ENCODE measurements at regions not wholly inside any gene's neighbourhood (a gene's known extent, or its start where the extent isn't known, plus 50 kb on each side); places are given as distances from the start of the nearest gene placed in this dataset.
"Not testable (repeated sequence)": the region's sequence is repeated elsewhere in the genome, so short reads cannot be mapped to it uniquely, and the experiment has no call there.

DNA sequence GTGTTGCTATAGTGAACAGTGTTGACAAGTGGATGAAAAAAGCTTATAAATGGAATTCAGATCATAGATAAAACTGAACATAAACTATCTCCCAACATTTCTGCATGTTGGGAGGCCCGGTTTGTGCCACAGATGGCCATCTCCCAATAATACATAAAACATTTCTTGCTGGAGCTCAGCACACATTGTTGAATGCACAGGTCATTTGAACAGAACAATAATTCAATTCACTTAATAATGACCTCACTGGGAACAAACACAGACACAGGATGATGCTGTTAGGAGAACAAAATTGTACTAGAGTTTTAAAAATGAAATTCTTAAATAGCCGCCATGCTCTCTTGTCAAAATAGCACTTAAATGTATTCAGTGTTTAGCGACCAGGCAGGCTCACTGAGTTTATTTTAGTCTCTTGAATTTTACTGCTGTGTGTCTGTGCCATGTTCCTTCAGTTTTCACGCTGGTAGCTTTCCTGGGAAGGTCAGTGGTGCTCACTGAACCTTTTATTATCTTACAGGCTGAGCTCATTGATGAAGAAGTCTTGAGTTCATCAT lies 85.0 kb upstream of the SSBP2 start:
- Histone ChIP-seq H3K4me1 (ENCODE audit: insufficient read depth, low read length) (peaks cover 34% of the 10 kb centered on the region), H3K27me3 (ENCODE audit: insufficient read depth, low read length) (no peaks in the 10 kb centered on the region), H3K36me3 (ENCODE audit: insufficient read depth, low read length) (no peaks in the 10 kb centered on the region), H3K9me3 (ENCODE audit: low read length) (no peaks in the 10 kb centered on the region), H3K4me3 (ENCODE audit: low read length) (no peak overlapping the region), H2AFZ (ENCODE audit: low read depth, low read length) (no peak overlapping the region)

DNA sequence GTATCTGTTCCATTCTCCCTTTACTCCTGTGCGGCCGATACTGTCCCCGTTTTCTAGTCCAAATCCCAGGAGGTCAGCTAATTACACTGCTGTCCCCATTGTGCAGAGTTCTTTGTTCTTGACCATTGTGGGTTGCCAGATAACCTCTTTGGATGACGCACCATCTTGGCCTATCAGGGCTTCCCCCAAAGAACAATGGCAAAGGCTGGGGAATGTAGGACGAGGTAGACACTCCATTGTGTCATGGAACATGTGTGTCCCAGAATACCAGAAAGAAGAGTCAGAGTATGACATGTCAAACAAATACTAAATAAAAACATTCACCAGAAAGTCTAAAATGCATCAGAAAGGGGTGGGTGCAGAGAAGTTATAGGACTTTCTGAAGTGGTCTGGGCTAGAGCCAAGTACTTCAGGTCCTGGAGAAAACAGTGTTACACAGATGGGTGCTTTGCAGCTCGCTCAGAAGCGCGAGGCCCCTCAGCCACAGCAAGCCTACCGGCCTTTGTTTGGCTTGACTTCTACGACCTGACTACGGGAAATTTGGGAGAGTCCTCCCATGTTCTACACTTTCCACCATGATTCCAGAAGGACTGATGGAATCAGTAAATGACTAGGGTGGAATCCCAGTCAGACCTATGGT lies 83.2 kb upstream of the SSBP2 start:
- Histone ChIP-seq H3K4me1 (ENCODE audit: insufficient read depth, low read length) (peaks cover 33% of the 10 kb centered on the region), H2AFZ (ENCODE audit: low read depth, low read length) (no peak overlapping the region), H3K27me3 (ENCODE audit: insufficient read depth, low read length) (no peaks in the 10 kb centered on the region), H3K9me3 (ENCODE audit: low read length) (no peaks in the 10 kb centered on the region), H3K4me3 (ENCODE audit: low read length) (no peak overlapping the region), H3K36me3 (ENCODE audit: insufficient read depth, low read length) (no peaks in the 10 kb centered on the region)

DNA sequence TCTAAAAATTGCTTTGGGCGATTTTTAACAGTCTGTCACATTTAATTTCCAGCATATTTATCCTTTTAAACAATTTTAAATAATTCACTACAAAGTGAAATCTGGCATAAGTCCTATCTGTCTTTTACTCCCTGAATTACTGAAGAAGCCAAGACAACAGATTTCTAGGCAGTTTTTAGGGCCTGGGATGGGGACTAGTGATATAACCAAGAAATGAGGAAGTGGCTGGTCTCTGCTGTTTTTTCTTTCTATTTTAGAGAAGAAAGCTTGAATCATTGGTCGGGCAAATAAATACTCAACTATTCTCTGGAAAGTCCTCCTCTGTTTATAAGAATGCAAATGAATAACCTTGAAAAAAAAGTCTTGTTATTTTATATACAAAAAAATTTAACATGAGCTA lies 79.7 kb upstream of the SSBP2 start:
- H3K9me3 ChIP-seq (ENCODE audit: low read length), result no peaks in the 10 kb centered on the region
- peaks cover 11% of the 10 kb centered on the region for H3K4me1 ChIP-seq (ENCODE audit: insufficient read depth, low read length)
- H2AFZ ChIP-seq (ENCODE audit: low read depth, low read length), result no peak overlapping the region
- no peaks in the 10 kb centered on the region for H3K27me3 ChIP-seq (ENCODE audit: insufficient read depth, low read length)
- H3K4me3 ChIP-seq (ENCODE audit: low read length), result no peak overlapping the region
- no peaks in the 10 kb centered on the region for H3K36me3 ChIP-seq (ENCODE audit: insufficient read depth, low read length)

DNA sequence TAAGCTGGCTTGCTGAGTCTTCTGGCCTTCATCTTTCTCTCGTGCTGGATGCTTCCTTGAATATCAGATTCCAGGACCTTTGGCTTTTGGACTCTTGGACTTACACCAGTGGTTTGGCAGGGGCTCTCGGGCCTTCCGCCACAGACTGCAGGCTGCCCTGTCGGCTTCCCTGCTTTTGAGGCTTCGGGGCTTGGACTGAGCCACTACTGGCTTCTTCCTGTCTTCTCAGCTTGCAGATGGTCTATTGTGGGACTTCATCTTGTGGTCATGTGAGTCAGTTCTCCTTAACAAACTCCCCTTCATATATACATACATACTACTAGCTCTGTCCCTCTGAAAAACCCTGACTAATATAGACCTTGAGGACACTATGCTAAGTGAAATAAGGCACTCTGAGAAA lies 78.3 kb upstream of the SSBP2 start:
- no peaks in the 10 kb centered on the region for H3K27me3 ChIP-seq (ENCODE audit: insufficient read depth, low read length)
- no peak overlapping the region for H3K4me3 ChIP-seq (ENCODE audit: low read length)
- no peaks in the 10 kb centered on the region for H3K36me3 ChIP-seq (ENCODE audit: insufficient read depth, low read length)
- H3K9me3 ChIP-seq (ENCODE audit: low read length), result no peaks in the 10 kb centered on the region
- H3K4me1 ChIP-seq (ENCODE audit: insufficient read depth, low read length), result peaks cover 5% of the 10 kb centered on the region
- no peak overlapping the region for H2AFZ ChIP-seq (ENCODE audit: low read depth, low read length)

DNA sequence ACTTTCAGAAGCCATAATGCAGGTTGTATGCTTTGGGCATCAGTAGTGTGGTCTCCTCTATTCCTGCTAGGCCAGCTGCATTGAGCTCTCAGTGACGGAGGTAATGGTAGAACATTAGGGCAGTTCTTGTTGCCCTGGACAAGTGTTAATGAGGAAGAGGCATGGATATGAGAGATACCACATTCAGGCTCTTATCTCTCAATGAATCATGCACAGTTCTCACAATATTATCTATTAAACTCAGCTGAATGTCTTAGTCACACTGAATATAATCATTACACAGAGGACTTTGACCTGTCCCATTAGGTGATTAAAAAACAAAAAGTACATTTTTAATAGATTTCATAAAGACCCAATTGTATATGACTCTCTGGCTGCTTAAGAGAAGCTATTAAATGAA lies 76.6 kb upstream of the SSBP2 start:
- no peaks in the 10 kb centered on the region for H3K4me1 ChIP-seq (ENCODE audit: insufficient read depth, low read length)
- H3K4me3 ChIP-seq (ENCODE audit: low read length), result no peak overlapping the region
- no peaks in the 10 kb centered on the region for H3K9me3 ChIP-seq (ENCODE audit: low read length)
- H3K27me3 ChIP-seq (ENCODE audit: insufficient read depth, low read length), result no peaks in the 10 kb centered on the region
- H2AFZ ChIP-seq (ENCODE audit: low read depth, low read length), result no peak overlapping the region
- no peaks in the 10 kb centered on the region for H3K36me3 ChIP-seq (ENCODE audit: insufficient read depth, low read length)

DNA sequence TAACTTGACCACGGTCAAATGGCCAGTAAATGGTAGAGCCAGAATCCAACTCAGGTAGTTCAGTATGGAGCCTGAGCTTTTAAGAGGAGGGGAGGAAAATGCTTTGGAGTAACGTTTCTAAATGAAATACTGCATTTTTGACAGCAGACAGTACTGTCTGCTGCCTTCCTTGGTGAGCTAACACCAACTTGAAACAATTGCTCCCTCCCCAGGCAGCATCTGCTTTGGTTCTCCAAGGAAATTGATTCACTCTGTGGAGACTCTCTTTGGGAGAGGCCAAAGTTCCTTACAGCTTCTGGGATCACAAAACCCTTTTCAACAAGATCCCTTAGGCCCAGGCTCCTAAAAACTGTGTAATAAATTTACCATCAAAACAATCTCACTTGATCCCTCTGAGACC lies 75.2 kb upstream of the SSBP2 start:
- Histone ChIP-seq H3K4me1 (ENCODE audit: insufficient read depth, low read length) (no peaks in the 10 kb centered on the region), H3K4me3 (ENCODE audit: low read length) (no peak overlapping the region), H3K27me3 (ENCODE audit: insufficient read depth, low read length) (no peaks in the 10 kb centered on the region), H3K9me3 (ENCODE audit: low read length) (no peaks in the 10 kb centered on the region), H3K36me3 (ENCODE audit: insufficient read depth, low read length) (no peaks in the 10 kb centered on the region), H2AFZ (ENCODE audit: low read depth, low read length) (no peak overlapping the region)

DNA sequence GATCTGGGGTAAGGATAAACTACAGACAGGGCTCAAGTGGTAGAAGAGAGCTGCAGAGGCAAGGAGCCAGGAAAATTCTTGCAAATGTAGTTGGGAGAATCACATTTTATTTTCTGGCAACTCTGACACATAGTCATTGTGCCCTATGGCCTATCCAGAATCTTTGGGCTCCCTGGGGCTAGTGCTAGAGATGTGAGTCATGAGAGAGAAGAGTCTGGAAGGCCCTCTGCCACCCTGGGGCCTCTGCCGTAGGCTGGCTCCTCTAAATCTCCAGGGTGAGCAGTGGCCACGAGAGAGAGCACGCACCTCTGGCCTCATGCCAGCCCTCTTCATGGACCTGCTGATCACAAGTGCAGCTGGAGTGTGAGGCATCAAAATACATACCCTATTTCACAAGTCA lies 74.3 kb upstream of the SSBP2 start:
- no peaks in the 10 kb centered on the region for H3K27me3 ChIP-seq (ENCODE audit: insufficient read depth, low read length)
- H3K4me3 ChIP-seq (ENCODE audit: low read length), result no peak overlapping the region
- H3K9me3 ChIP-seq (ENCODE audit: low read length), result no peaks in the 10 kb centered on the region
- no peaks in the 10 kb centered on the region for H3K4me1 ChIP-seq (ENCODE audit: insufficient read depth, low read length)
- H2AFZ ChIP-seq (ENCODE audit: low read depth, low read length), result no peak overlapping the region
- H3K36me3 ChIP-seq (ENCODE audit: insufficient read depth, low read length), result no peaks in the 10 kb centered on the region

DNA sequence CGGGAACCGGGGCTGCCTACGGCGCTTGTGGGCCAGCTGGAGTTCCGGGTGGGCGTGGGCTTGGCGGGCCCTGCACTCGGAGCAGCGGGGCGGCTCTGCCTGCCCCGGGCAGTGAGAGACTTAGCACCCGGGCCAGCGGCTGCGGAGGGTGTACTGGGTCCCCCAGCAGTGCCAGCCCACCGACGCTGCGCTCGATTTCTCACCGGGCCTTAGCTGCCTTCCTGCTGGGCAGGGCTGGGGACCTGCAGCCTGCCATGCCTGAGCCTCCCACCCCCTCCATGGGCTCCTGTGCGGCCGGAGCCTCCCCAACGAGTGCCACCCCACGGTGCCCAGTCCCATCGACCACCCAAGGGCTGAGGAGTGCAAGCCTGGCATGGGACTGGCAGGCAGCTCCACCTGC lies 72.8 kb upstream of the SSBP2 start:
- not testable (repeated sequence) for H3K9me3 ChIP-seq (ENCODE audit: low read length); H3K36me3 ChIP-seq (ENCODE audit: insufficient read depth, low read length); H3K4me3 ChIP-seq (ENCODE audit: low read length); H3K27me3 ChIP-seq (ENCODE audit: insufficient read depth, low read length); H3K4me1 ChIP-seq (ENCODE audit: insufficient read depth, low read length); H2AFZ ChIP-seq (ENCODE audit: low read depth, low read length)

DNA sequence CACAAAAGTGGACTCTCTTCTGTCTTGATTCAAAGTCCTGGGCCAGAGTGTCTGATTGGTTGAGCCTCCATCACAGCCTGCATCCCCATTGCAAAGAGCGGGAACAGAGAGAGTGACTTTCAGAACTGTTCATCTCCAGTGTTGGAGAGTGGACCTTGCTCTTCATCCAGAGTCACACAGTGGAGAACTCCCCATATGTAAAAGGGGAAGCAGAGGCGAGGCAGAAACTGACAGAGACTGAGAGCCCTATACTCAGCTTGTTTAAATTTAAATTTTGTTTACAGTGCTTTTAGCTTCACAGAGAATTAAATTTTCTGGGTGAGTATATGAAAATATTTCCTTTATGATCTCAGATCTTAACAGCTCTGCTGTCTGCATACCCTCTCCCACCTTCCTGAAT lies 70.0 kb upstream of the SSBP2 start:
- Histone ChIP-seq H2AFZ (ENCODE audit: low read depth, low read length) (no peak overlapping the region), H3K9me3 (ENCODE audit: low read length) (no peaks in the 10 kb centered on the region), H3K36me3 (ENCODE audit: insufficient read depth, low read length) (no peaks in the 10 kb centered on the region), H3K4me3 (ENCODE audit: low read length) (no peak overlapping the region), H3K27me3 (ENCODE audit: insufficient read depth, low read length) (no peaks in the 10 kb centered on the region), H3K4me1 (ENCODE audit: insufficient read depth, low read length) (no peaks in the 10 kb centered on the region)

DNA sequence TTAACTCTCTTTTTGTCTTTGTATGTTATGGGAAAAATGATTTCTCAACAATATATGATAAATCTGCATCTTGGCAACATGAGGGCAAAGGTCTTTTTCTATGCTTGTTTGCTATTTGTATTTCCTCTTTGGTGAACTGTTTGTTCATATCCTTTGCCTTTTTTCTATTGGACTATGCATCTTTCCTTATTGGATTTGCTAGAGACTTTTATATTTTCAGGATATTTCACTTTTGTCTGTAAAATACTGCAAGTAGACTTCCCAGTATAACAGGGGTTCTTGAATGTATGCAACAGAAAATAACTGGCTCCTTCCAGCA lies 69.4 kb upstream of the SSBP2 start:
- Histone ChIP-seq H3K9me3 (ENCODE audit: low read length) (no peaks in the 10 kb centered on the region), H3K4me3 (ENCODE audit: low read length) (no peak overlapping the region), H3K4me1 (ENCODE audit: insufficient read depth, low read length) (no peaks in the 10 kb centered on the region), H3K27me3 (ENCODE audit: insufficient read depth, low read length) (no peaks in the 10 kb centered on the region), H2AFZ (ENCODE audit: low read depth, low read length) (no peak overlapping the region), H3K36me3 (ENCODE audit: insufficient read depth, low read length) (no peaks in the 10 kb centered on the region)

DNA sequence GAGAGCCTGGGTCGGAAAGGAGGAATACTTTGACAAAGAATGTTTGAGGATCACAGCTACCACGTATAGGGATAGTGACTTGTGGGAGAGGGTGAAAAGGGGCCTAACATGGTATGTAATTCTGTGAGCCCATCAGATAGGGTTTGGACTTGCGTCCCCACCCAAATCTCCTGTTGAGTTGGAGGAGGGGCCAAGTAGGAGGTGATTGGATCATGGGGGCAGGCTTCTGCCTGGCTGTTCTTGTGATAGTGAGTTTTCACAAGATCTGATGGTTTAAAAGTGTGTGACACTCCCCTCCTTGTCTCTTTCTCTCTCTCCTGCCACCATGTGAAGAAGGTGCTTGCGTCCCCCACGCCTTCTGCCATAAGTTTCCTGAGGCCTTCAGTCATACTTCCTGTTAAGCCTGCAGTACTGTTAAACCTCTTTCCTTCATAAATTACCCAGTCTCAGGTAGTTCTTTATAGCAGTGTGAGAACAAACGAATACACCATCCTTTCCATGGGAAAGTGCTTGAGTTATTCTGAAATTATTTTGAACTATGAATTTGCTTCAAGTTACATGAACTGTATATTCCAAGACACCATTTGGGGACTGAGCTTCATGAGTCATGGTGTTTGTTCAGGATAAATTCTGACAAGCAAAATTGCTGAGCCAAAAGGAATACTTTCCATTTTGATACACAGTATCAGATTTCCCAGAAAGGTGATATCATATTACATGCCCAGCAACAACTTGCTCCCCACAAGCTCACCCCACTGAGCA lies 68.8 kb upstream of the SSBP2 start:
- H3K36me3 ChIP-seq (ENCODE audit: insufficient read depth, low read length), result no peaks in the 10 kb centered on the region
- H2AFZ ChIP-seq (ENCODE audit: low read depth, low read length), result no peak overlapping the region
- no peak overlapping the region for H3K4me3 ChIP-seq (ENCODE audit: low read length)
- no peaks in the 10 kb centered on the region for H3K27me3 ChIP-seq (ENCODE audit: insufficient read depth, low read length)
- no peaks in the 10 kb centered on the region for H3K4me1 ChIP-seq (ENCODE audit: insufficient read depth, low read length)
- H3K9me3 ChIP-seq (ENCODE audit: low read length), result no peaks in the 10 kb centered on the region

DNA sequence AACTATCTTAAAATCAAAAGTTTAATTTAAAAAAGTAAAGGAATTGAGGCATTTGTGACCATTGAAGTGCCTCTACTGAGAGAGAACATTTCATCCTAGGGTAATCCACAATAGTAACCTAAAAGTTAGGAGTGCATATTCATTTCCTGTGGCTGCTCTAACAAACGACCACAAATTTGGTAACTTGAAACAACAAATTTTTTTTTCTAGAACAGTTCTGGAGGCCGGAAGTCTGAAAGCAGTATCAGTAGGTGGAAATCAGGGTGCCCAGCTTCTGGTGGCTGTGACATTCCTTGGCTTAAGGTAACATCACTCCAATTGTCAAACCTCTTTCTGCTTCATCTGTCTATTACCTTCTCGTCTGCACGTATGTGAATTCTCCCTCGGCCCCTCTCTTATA lies 67.1 kb upstream of the SSBP2 start:
- Histone ChIP-seq H3K36me3 (ENCODE audit: insufficient read depth, low read length) (no peaks in the 10 kb centered on the region), H3K4me3 (ENCODE audit: low read length) (no peak overlapping the region), H3K9me3 (ENCODE audit: low read length) (no peaks in the 10 kb centered on the region), H2AFZ (ENCODE audit: low read depth, low read length) (no peak overlapping the region), H3K27me3 (ENCODE audit: insufficient read depth, low read length) (no peaks in the 10 kb centered on the region), H3K4me1 (ENCODE audit: insufficient read depth, low read length) (no peaks in the 10 kb centered on the region)

DNA sequence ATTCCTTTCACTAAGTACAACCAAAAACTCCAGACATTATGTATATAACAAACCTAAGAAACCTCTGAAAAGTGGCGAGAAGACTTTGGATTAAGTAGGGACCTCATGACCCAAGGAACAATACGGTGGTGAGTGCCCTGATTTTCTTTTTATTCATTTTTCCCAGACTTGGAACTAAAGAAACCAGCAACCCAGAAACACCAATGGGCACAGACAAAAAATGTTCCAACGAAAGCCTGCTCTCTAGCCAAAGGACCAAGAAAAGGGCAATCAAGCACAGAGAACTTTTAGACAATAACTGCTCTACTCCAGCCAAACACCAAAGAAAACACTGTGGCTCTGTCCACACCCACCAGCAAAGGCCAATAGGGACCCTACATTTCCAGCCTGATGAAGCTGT lies 66.2 kb upstream of the SSBP2 start:
- Histone ChIP-seq H3K4me3 (ENCODE audit: low read length) (no peak overlapping the region), H2AFZ (ENCODE audit: low read depth, low read length) (no peak overlapping the region), H3K9me3 (ENCODE audit: low read length) (no peaks in the 10 kb centered on the region), H3K27me3 (ENCODE audit: insufficient read depth, low read length) (no peaks in the 10 kb centered on the region), H3K36me3 (ENCODE audit: insufficient read depth, low read length) (no peaks in the 10 kb centered on the region), H3K4me1 (ENCODE audit: insufficient read depth, low read length) (no peaks in the 10 kb centered on the region)

DNA sequence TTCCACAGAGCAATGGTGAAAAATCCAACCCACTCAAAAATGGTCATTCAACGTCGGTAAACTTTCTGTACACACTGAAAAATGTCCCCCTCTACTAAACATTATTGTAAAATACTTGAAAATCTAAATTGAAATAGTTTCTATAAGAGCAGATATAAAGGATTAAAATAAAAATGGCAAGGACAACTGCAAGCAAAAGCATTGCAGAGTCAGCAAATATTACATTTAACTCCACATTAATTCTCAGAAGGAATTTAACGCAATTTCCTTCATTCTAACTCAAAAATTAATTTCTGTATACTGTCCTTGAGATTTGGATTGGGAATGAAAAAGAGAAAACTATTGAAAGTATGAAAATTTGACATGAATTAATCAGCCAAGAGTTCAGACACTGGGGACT lies 64.4 kb upstream of the SSBP2 start:
- Histone ChIP-seq H3K9me3 (ENCODE audit: low read length) (no peaks in the 10 kb centered on the region), H2AFZ (ENCODE audit: low read depth, low read length) (no peak overlapping the region), H3K27me3 (ENCODE audit: insufficient read depth, low read length) (no peaks in the 10 kb centered on the region), H3K4me3 (ENCODE audit: low read length) (no peak overlapping the region), H3K36me3 (ENCODE audit: insufficient read depth, low read length) (no peaks in the 10 kb centered on the region), H3K4me1 (ENCODE audit: insufficient read depth, low read length) (no peaks in the 10 kb centered on the region)
